A549 (cell line): ENCODE measurements at regions not wholly inside any gene's neighbourhood (a gene's known extent, or its start where the extent isn't known, plus 50 kb on each side); places are given as distances from the start of the nearest gene placed in this dataset.
"Not testable (repeated sequence)": the region's sequence is repeated elsewhere in the genome, so short reads cannot be mapped to it uniquely, and the experiment has no call there.

Experiments used
- ATAC-seq, 2 experiments: fragments of 200-7000 bp in 1 of 2; fragments of >200 bp in 1 of 2; cut with Nextera tagmentation in 1 of 2; cut with Tn5 transposase in 1 of 2; 3 replicates each; pipeline versions ENCODE4 v1.8.0 to v1.9.1; 2018 to 2020; ENCODE audit warnings: mild to moderate bottlenecking in 1 of 2, moderate library complexity in 1 of 2
- CTCF ChIA-PET: fragments of 300-600 bp; sonication (Branson Sonifier 250); formaldehyde crosslinking; extraction: SDS; loops from one replicate; lab custom pipeline; 2021; ENCODE audit warnings: antibody characterized with exemption, inconsistent platforms; lab: Yijun Ruan, JAX
- POLR2A ChIA-PET: fragments of 350-600 bp; formaldehyde crosslinking; extraction: SDS; loops from one replicate; lab custom pipeline; 2021; ENCODE audit warnings: antibody characterized with exemption, inconsistent platforms; lab: Yijun Ruan, JAX
- DNase-seq, 2 experiments: peaks; one replicate each; pipeline versions ENCODE4 v3.0.0 to v3.0.0-alpha.2; 2011 to 2016; ENCODE audit warnings: low read depth in 1 of 2, low spot score in 1 of 2
- FAIRE-seq: peaks from 2 replicates; lab custom pipeline; 2011; peaks lifted over from hg19 to GRCh38; lab: Jason Lieb, UNC
- H3K27ac ChIP-seq, 2 experiments: fragments of >200 bp; sonication (Bioruptor Twin); formaldehyde crosslinking; 3 replicates each; pipeline ENCODE4 v1.5.1; 2016 to 2017
- H3K4me1 ChIP-seq: fragments of >200 bp; sonication (Bioruptor Twin); formaldehyde crosslinking; 3 replicates; pipeline ENCODE4 v1.6.1; 2016
- H3K4me2 ChIP-seq: fragments of >200 bp; sonication (Bioruptor Twin); formaldehyde crosslinking; 3 replicates; pipeline ENCODE4 v1.6.1; 2016
- H3K4me3 ChIP-seq: fragments of >200 bp; sonication (Bioruptor Twin); formaldehyde crosslinking; 3 replicates; pipeline ENCODE4 v1.5.1; 2016
- H3K9me3 ChIP-seq: fragments of >200 bp; sonication (Bioruptor Twin); formaldehyde crosslinking; 3 replicates; pipeline ENCODE4 v1.6.1; 2016
- BHLHE40 ChIP-seq: IDR thresholded peaks from 2 replicates; pipeline ENCODE4 v1.6.1; 2012; ENCODE audit warnings: low read depth, low read length, inconsistent platforms
- CEBPB ChIP-seq, 2 experiments: fragments of >200 bp in 1 of 2; sonication (Bioruptor Twin) in 1 of 2; formaldehyde crosslinking in 1 of 2; IDR thresholded peaks; 2 replicates each; pipeline ENCODE4 v1.6.1; 2012 to 2016
- EHMT2 ChIP-seq: fragments of 200-600 bp; sonication (generic); IDR thresholded peaks from 2 replicates; pipeline ENCODE4 v1.6.1; 2016; ENCODE audit warnings: antibody characterized with exemption, low read depth, mild to moderate bottlenecking, moderate library complexity
- ESRRA ChIP-seq: fragments of 150-350 bp; IDR thresholded peaks from 2 replicates; pipeline ENCODE4 v1.6.1; 2014; ENCODE audit warnings: mild to moderate bottlenecking, low read length, borderline replicate concordance
- FOXS1 ChIP-seq: fragments of 250-450 bp; sonication (Bioruptor Pico); IDR thresholded peaks from 2 replicates; pipeline ENCODE4 v1.5.0; 2020; ENCODE audit warnings: mild to moderate bottlenecking, moderate library complexity
- HEYL ChIP-seq: fragments of 250-450 bp; sonication (Bioruptor Pico); IDR thresholded peaks from 2 replicates; pipeline ENCODE4 v1.8.0; 2021; ENCODE audit warnings: mild to moderate bottlenecking, moderate library complexity
- MAZ ChIP-seq: fragments of 150-350 bp; IDR thresholded peaks from 2 replicates; pipeline ENCODE4 v1.6.1; 2014; ENCODE audit warnings: antibody characterized with exemption, low read depth, low read length, borderline replicate concordance
- RCOR1 ChIP-seq: fragments of 150-350 bp; IDR thresholded peaks from 2 replicates; pipeline ENCODE4 v1.6.1; 2014; ENCODE audit warnings: antibody characterized with exemption, low read length, low read depth
- SMC3 ChIP-seq: fragments of >200 bp; sonication (Bioruptor Twin); formaldehyde crosslinking; IDR thresholded peaks from 3 replicates; pipeline ENCODE4 v1.6.1; 2018; ENCODE audit warnings: inconsistent platforms
- TP53 ChIP-seq: fragments of 250-450 bp; sonication (Bioruptor Pico); IDR thresholded peaks from 2 replicates; pipeline ENCODE4 v1.5.0; 2021; ENCODE audit warnings: mild to moderate bottlenecking, moderate library complexity
- ZNF302 ChIP-seq: fragments of 250-450 bp; sonication (Bioruptor Pico); IDR thresholded peaks from 2 replicates; pipeline ENCODE4 v1.9.0; 2021; ENCODE audit warnings: inconsistent platforms, mild to moderate bottlenecking, moderate library complexity
- ZSCAN20 ChIP-seq: fragments of 250-450 bp; sonication (Bioruptor Pico); IDR thresholded peaks from 2 replicates; pipeline ENCODE4 v1.8.0; 2022; ENCODE audit warnings: mild to moderate bottlenecking, moderate library complexity
- WGBS: methylation state at CpG from one replicate; pipeline ENCODE4 v1.1.6; 2017; ENCODE audit errors: missing lambda C conversion rate; 5-methylcytosine and 5-hydroxymethylcytosine counted together
- TF ChIP-seq, protein P1 (sequence below): fragments of >200 bp; sonication (Bioruptor Twin); formaldehyde crosslinking; IDR thresholded peaks from 3 replicates; pipeline ENCODE4 v1.5.1; 2016

DNA sequence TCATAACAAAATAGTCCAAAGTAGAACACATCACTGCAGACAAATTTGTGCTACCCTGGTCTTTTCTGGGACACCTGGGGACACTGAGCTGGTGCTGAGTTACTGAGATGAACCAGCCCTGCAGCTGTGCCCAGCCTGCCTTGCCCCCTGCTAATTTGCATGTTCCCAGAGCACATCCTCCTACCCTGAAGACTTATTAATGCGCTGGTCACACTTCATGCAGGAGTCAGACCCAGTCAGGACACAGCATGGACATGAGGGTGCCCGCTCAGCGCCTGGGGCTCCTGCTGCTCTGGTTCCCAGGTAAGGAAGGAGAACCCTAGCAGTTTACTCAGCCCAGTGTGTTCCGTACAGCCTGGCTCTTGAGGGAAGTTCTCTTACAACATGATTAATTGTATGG, 1518.3 kb downstream of the RPIA start (continued):
- TF ChIP-seq ZNF302 (CRISPR knock-in tag), result no peak
- no peak for TF ChIP-seq BHLHE40
- TF ChIP-seq EHMT2, result no peak
- no peak for TF ChIP-seq ZSCAN20 (CRISPR knock-in tag)
- TF ChIP-seq CEBPB (IDR thresholded peaks at IDR 0.05), result no peak
- TF ChIP-seq, all 56 proteins: peak for 0

DNA sequence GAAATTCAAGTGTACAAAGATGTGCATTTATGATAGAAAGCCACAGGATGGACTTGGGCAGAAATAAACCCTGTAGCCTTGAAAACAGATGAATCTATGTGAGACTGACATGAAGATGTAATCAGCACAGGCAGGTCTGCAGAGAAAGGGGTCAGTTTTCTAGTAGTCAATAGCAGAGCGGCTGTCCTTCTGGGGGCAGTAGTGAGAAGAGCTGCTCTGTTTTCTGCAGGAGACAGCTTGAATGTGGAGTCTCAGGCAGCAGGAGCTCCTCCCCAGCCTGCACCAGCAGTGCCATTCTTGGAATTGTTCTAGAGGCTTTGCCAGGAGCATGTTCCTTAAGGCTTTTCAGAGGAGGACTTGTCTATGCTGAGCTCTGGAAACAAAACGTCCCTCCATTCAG, 1524.4 kb downstream of the RPIA start:
- 0% methylated on average over 2 of the region's 2 CpGs for WGBS
- not testable (repeated sequence) for H3K9me3 ChIP-seq

DNA sequence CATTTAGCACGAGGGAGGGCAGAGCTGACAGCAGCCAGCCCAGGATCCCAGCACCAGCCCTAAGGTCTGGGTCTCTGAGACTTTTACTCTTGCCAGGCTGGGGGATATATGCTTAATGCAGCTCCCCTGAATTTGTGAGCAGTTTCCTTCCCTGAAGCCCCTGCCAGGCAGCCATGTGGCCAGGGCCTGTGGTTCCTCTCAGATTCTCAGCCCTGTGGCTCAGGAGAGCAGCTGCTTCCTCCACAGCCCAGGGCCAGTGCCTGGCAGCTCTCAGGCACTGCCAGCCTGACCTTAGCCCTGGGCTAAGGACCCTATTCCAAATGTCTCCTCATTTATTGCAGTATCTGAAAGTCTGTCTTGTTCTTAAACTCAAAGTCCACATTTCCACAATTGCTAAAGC, 1525.3 kb downstream of the RPIA start:
- POLR2A ChIA-PET, H3K4me3 ChIP-seq, H3K9me3 ChIP-seq, ATAC-seq, H3K4me1 ChIP-seq, H3K27ac ChIP-seq, DNase-seq, CTCF ChIA-PET, H3K4me2 ChIP-seq: not testable (repeated sequence)
- peak; percentile 61 for FAIRE-seq
- no CpG with 5 or more reads among the region's 1 CpG for WGBS

More for the DNA sequence above, 1524.4 kb downstream of the RPIA start:
- DNase-seq, result peak in 1 of 2 experiments; percentile 2
- H3K4me3 ChIP-seq, ATAC-seq, H3K4me2 ChIP-seq, H3K27ac ChIP-seq, CTCF ChIA-PET, POLR2A ChIA-PET, H3K4me1 ChIP-seq, FAIRE-seq: not testable (repeated sequence)

DNA sequence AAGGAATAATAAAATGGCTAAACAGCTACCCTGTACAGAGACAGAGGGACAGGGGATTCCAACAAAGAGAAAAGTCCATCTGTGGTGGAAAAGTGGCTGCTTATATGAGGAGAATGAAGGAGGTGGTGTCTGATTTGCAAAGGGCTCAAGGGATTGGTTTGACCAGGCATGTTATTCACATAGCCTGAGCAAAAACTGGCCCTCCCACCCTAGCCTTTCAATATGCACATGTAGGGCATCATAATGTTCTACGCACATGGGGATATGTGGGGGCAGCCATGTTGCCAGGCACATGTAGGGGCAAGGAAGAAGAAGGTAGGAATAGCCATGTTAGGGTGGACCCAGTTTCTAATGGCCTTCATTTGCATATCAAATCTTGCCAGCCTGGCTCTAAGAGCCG, 1527.1 kb downstream of the RPIA start:
- H3K27ac ChIP-seq, H3K4me1 ChIP-seq, H3K9me3 ChIP-seq, DNase-seq, H3K4me3 ChIP-seq, CTCF ChIA-PET, POLR2A ChIA-PET, ATAC-seq, H3K4me2 ChIP-seq, FAIRE-seq: not testable (repeated sequence)
- WGBS, result 13% methylated on average over 1 of the region's 2 CpGs

DNA sequence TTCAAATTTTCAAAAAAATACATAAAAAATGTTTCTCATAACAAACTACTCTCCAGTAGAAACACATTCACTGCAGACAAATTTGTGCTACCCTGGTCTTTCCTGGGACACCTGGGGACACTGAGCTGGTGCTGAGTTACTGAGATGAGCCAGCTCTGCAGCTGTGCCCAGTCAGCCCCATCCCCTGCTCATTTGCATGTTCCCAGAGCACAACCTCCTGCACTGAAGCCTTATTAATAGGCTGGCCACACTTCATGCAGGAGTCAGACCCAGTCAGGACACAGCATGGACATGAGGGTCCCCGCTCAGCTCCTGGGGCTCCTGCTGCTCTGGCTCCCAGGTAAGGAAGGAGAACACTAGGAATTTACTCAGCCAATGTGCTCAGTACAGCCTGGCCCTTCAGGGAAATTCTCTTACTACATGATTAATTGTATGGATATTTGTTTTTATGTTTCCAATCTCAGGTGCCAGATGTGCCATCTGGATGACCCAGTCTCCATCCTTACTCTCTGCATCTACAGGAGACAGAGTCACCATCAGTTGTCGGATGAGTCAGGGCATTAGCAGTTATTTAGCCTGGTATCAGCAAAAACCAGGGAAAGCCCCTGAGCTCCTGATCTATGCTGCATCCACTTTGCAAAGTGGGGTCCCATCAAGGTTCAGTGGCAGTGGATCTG, 1529.3 kb downstream of the RPIA start:
- ATAC-seq, DNase-seq, POLR2A ChIA-PET, FAIRE-seq, H3K9me3 ChIP-seq, H3K4me1 ChIP-seq, H3K27ac ChIP-seq, H3K4me2 ChIP-seq, CTCF ChIA-PET, H3K4me3 ChIP-seq: not testable (repeated sequence)
- WGBS, result 19% methylated on average over 2 of the region's 2 CpGs

DNA sequence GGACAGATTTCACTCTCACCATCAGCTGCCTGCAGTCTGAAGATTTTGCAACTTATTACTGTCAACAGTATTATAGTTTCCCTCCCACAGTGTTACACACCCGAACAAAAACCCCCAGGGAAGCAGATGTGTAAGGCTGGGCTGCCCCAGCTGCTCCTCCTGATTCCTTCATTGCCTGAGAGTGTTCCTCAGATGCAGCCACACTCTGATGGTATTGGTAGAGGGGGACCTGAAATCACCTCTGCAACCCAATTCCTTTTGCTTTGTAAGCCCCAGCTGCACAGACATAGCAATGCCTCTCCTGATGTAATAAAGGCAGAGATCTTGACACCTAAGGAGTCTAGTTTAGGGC, 1529.8 kb downstream of the RPIA start:
- CTCF ChIA-PET, result no interaction called here
- POLR2A ChIA-PET, result no interaction called here
- FAIRE-seq (no peak), DNase-seq (no peak), ATAC-seq (no peak)
- Histone ChIP-seq H3K4me2 (no peak overlapping the region), H3K27ac (no peak overlapping the region), H3K4me1 (no peaks in the 10 kb centered on the region), H3K9me3 (no peaks in the 10 kb centered on the region), H3K4me3 (no peak overlapping the region)
- WGBS, result 0% methylated on average over 1 of the region's 1 CpG
- TF ChIP-seq, protein P1, sequence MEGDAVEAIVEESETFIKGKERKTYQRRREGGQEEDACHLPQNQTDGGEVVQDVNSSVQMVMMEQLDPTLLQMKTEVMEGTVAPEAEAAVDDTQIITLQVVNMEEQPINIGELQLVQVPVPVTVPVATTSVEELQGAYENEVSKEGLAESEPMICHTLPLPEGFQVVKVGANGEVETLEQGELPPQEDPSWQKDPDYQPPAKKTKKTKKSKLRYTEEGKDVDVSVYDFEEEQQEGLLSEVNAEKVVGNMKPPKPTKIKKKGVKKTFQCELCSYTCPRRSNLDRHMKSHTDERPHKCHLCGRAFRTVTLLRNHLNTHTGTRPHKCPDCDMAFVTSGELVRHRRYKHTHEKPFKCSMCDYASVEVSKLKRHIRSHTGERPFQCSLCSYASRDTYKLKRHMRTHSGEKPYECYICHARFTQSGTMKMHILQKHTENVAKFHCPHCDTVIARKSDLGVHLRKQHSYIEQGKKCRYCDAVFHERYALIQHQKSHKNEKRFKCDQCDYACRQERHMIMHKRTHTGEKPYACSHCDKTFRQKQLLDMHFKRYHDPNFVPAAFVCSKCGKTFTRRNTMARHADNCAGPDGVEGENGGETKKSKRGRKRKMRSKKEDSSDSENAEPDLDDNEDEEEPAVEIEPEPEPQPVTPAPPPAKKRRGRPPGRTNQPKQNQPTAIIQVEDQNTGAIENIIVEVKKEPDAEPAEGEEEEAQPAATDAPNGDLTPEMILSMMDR, result no peak
- TF ChIP-seq ZSCAN20 (CRISPR knock-in tag), result no peak
- TF ChIP-seq MAZ, result no peak
- no peak for TF ChIP-seq ESRRA
- no peak for TF ChIP-seq FOXS1 (CRISPR knock-in tag)
- no peak for TF ChIP-seq TP53 (CRISPR knock-in tag)
- no peak for TF ChIP-seq HEYL (CRISPR knock-in tag)
- TF ChIP-seq RCOR1, result no peak
- no peak for TF ChIP-seq SMC3

DNA sequence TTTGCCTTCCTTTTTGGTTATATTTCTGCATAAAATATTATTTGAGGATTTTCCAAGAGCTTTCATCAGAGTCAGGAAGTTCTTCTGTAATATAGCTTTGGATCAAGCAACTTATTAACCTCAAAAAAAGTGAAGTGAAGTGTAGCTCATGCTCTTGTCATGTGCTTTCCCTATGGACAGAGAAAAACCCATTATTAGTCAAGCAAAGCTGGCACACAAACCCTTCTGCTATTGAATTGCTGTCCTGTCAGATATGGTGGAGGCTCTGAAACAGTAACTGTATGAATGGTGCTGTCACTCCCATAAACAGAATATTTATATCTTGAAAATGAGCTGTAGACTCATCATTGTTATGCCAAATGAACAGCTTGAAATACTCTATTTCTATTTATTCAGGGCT, 1533.3 kb downstream of the RPIA start:
- not testable (repeated sequence) for DNase-seq

DNA sequence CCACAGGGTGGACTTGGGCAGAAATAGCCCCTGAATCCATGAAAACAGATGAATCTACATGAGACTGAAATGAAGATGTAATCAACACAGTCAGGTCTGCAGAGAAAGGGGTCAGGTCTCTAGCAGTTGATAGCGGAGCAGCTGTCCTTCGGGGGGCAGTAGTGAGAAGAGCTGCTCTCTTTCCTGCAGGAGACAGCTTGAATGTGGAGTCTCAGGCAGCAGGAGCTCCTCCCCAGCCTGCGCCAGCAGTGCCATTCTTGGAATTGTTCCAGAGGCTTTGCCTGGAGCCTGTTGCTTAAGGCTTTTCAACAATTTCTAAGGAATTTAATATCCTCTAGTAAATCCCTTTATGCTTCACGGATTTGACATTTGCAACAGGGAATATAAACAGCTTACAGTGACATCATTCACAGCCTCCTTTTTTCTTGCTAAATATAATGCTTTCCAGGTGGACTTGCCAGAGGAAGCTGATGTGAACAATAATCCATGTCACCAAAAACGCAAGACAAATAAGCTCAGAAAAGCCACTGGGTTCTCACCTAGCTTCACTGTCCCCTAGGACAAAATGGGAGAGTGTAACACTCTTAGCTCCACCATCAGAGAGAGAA, 1535.1 kb downstream of the RPIA start:
- H3K4me1 ChIP-seq, CTCF ChIA-PET, DNase-seq, H3K27ac ChIP-seq, H3K9me3 ChIP-seq, FAIRE-seq, POLR2A ChIA-PET, H3K4me3 ChIP-seq, H3K4me2 ChIP-seq: not testable (repeated sequence)
- ATAC-seq, result peak; percentile 39 to 40; a peak in 2 of 6 replicates
- 0% methylated on average over 5 of the region's 5 CpGs for WGBS

More for the DNA sequence above, 1533.3 kb downstream of the RPIA start:
- H3K27ac ChIP-seq, H3K4me3 ChIP-seq, H3K9me3 ChIP-seq, H3K4me2 ChIP-seq, ATAC-seq, FAIRE-seq, H3K4me1 ChIP-seq, CTCF ChIA-PET, POLR2A ChIA-PET: not testable (repeated sequence)

DNA sequence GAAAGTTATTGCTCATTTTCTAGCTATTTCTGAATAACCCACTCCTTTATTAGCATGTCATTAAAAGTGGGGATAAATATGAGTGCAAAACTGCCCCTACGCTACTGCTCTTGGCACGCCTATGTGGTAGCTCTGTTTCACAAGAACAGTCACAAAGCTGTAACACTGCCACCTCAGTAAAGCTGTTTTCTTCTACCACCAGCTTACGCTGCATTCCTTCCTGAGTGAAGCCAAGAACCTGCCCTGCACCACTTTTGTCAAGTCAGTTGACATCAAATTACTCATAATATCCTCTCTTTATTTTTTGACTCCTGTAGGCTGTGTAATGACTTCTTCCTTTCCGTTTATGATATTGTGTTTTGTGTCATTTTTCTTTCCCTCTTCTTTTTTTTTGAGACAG, 1539.7 kb downstream of the RPIA start:
- 25% methylated on average over 4 of the region's 4 CpGs for WGBS
- POLR2A ChIA-PET, H3K9me3 ChIP-seq, H3K4me3 ChIP-seq, FAIRE-seq, H3K4me2 ChIP-seq, ATAC-seq, CTCF ChIA-PET, H3K4me1 ChIP-seq, DNase-seq, H3K27ac ChIP-seq: not testable (repeated sequence)
